Medulla oblongata (tissue), 1 donor: ENCODE measurements at regions not wholly inside any gene's neighbourhood (a gene's known extent, or its start where the extent isn't known, plus 50 kb on each side); places are given as distances from the start of the nearest gene placed in this dataset.

Source experiments
- DNase-seq: peaks from one replicate; pipeline ENCODE4 v3.0.0-alpha.2; 2015; ENCODE audit errors: extremely low spot score

DNA sequence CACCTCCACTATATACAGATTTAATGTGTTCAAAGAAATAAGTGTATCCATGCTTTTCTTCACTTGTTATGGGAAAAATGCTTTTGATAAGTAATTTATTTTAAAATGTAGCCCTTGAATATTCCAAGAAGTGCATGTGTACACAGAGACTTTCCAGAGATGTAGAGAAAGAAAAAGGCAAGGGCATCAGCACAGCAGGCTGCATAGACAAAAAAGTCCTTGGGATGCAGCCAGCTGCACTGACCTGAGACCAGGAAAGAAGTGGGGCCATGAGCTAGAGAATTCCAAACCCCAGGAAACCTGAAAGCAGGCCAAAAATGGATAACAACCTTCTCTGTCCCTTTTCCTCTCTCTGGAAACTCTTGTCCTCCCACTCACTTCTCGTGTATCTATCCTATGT, 51.6 kb upstream of the PRDM8 start:
- no peak for DNase-seq

DNA sequence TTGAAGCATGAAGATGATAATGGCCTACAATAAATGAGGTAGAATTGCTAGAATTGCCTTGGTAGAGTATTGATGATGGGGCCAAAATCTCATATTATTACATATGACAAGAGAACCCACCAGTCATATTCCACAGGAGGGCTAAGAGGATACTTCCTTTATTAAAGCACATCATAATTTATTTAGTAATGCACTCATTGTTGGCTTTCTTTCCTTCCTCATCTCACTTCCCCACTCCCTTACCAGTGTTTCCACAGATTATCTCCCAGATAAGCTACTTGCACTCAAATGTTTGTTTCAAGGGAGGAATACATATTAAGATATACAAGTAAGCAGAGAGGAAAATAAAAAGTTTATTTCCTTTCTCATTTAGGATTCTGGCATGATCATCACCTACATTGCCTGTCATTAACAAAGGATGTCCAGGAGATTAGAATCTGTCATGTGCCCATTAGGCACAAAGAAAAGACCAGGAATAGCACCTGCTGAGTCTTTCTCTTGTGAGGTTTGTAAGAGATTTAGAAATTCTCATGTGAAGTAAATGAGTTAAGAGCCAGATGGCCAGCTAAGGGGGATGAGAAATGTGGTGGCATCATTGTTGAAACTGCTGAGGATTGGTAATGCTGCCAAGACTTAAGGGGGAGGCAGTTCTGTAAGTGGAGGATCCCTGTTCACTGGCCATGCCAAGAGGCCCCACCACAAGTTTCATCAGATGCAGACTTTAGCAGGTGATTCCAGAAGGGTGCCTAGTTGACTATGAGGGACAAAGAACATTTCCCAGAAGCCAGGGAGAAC, 52.4 kb upstream of the PRDM8 start:
- no peak for DNase-seq

DNA sequence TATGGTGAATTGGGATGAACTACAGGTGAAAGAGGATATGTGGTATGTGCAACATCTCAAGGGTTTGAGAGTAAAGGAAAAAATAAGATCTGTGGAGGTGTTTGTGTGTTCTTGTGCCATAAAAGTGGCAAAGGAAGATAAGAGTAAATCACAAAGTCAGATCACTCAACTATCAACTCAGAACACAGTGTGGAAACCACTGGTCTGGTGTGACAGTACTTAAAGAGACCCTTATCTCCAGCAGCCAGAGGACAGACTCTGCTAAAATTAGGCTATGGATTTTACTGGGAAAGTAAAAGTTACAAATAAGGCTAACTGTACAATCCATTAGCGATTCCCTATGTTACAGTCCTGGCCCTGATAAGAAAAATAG, 54.0 kb upstream of the PRDM8 start:
- DNase-seq, result no peak

DNA sequence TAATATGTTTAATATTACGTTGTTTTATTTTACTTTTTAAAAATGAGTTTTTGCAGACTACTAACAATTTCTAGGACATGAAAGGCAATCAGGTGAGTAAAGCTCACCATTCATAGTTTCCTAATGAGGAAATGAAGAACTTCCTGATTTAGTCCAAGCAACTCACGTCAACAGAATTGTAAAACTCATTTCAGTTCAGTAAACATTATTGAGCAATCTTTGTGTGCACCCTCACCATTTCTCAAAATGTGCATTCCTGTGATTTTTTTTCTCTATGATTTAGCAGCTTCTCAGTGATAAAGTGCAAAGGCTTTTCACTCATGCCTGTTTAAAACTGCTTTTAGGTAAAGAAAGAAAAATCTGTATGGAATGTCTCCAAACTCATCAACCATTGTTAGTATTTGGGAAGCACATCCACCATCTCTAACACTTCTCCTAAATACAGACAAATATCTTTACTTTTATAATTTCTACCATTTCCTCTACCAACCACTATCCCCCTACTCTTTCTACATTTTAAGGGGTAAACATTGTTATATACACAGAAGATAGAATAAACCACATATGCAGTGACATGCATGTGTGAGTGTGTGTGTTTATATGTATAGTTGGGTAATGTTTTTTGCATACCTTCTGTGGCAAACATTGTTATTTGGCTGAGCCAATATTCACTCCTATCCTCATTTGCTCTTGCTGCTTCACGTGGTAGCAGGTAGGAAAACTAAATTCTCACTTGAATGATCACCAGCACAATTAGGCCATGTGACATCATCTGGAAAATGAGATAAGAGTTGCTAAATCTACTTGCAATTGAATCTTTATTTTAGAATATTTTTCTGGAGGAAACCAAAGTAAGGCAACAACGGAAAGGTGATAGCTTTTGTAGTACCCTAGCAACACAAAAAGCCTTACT, 54.7 kb upstream of the PRDM8 start:
- no peak for DNase-seq

DNA sequence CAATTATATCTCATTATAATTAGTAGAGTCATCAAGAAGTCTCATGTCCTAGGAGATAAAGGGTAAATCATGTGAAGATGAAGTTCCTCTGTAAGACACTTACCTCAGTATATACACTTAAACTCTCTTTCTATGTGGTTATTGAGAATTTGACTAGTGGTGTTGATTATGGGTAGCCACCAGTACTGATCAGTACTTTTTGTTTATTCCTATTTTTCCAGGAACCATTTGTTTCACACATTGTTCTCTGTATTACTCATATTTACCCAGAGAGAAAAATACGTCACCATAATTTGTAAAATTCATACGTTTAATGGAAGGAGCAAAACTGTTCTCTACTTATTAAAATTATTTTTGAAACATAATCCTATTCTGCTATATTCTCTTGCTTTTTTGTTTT, 55.8 kb upstream of the PRDM8 start:
- no peak for DNase-seq

DNA sequence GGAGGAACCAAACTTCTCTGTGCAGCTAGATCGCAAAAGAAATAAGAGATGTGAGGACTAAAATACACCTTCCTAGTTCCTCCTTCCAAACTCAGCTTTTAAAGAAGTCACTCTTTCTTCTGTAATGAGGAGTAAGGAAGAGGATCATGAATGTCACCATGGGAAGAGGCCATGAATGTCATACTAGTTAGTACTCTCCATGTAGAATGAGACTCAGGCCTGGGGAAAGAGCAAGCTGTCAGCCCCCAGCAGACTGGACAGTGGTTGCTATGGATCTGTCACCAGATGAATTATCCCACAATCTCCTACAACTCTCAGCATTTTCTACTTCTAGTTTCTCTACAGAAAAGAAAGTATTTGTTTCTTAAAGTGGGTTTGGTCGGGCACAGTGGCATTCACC, 57.1 kb upstream of the PRDM8 start:
- no peak for DNase-seq

DNA sequence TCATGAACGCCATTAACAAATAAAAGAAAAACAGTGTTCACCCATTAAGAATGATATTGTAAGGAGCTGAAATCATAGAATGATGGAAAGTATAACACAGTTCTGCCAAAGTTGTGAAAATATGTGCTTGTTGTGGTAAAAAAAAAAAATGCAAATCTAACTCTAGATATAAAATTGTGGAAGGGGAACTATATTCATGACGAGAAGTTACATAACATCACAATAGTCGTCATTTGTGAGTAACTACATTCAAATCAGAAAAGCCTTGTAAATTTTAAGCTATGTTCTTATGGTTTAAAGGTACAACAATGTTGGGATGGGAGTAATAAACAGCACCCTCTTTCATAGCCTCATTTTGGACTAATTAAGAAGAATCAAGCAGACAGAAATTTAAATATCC, 57.6 kb upstream of the PRDM8 start:
- no peak for DNase-seq

DNA sequence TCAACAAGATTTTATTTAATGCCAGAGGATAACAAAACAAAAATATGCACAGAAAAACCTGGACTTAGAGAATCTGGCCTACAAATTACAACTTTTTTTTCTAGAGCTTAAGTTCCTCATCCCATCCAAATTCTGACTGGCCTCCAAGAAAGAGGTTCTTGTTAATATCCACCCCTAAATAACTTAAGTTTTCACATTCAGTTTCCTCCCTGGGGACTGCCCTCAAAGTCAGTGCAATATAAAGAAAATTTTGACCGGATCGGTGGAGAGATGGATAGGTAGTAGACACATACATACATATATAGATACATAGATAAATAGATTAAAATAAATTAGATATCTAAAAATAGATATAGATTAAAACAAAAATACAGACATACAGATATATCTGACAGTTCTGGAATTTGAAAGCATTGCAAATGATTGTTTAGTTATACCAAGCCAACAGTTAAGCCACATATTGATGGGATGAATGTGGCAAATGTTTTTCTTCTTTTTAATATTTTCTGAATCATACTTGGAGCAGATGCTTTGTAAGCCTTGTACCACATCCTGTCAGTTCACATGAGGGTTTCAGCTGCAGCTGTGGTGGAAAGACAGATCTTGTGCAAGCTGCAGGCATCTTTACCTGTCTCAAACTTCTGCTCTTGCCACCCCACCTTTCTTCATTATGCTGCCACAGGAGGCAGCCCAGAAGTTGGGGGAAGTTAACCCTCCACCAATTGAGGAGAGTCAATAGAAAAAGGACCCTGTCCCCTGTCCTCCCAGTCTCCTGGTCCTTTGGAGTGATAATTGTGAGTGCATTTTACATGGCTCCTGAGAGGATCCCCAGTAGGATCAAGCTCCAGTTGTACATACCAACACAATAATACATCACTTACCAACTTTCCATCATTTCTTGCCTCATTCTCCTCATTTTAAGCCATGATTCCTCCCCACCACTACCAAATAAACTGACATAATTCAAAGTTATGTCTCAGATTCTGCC, 58.5 kb upstream of the PRDM8 start:
- DNase-seq, result no peak

DNA sequence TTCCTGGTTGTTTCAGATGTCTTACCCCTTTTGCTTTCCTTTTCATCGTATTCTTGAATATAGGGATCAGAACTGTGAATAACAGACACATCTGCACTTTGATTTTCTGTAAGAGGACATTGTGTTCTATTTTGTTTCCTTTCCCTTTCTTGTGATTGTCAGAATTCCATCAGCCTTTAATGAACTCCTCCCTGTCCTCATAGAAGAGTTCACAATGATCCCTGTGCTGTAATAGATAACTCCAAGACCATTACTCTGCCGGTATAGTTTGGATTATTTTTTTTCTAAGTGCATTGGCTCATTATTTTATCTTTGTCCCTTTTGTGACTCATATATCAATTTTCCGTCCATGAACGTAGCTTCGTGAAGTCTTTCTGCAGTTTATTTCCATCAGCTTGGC, 59.7 kb upstream of the PRDM8 start:
- DNase-seq, result no peak

DNA sequence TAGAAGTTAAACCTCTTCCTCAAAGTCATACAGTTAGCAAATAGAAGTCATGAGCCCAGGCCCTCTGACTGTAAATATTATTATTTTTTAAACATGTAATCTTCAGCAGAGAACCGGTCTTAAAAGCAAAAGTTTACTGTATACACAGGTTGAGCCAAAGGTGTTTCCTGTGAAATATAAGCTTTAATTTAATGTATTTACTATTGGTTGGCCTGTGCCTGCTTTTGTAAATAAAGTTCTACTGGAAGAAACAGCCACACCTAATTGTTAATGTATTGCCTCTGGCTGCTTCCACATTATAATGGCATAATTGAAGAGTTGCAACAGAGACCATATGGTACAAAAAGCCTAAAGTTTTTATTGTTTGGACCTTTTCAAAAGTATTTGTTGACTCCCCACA, 61.0 kb upstream of the PRDM8 start:
- no peak for DNase-seq

DNA sequence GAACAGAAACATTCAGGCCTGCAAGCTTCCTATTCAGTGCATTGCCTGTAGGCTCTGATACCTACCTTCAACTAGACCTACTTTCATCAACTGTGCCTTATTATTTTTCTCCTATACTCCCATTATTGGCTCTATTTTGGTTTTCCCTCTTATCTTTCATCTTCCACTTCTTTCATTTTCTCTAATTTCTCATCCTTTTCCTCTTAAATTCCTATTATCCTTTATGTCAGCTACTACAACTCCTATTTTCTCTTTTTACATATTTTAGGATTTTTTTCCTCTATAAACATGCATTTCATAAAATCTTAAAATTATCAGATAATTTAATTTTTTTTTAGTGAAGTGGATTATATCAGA, 61.6 kb upstream of the PRDM8 start:
- DNase-seq, result no peak

DNA sequence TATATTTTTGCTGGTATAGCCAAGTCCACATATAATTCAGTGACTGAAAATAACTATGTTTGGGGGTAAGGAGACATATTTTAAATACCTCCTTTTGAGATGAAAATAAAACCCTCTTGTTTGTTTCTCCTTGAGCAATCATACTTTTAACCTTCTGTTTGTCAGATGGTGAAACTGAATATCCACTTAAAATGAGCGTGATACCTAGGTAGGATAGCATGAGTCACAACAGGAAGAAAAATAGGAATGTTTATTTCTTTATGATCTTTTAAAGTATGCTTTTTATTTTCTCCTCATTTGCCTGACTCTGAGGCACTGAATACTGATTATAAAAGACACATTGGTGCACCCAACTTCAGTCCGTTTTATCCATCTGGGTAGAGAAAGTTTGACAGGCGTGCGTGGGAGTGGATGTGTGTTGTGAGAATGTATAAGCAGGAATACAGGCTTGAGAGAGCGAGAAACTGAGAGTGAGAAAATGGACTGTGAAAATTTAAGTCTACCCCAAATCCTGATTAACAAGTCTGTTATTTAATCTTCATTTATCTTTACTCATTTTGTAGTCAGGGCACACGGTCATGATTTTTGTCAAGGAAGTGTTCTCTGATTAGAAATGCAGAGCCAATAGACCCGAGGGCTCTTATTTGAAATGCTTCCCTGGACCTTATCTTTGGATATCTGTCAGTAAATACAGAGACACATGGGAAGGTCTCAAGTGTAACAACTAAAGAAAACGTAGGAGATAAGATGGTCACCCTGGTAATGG, 62.1 kb upstream of the ANTXR2 start:
- no peak for DNase-seq

DNA sequence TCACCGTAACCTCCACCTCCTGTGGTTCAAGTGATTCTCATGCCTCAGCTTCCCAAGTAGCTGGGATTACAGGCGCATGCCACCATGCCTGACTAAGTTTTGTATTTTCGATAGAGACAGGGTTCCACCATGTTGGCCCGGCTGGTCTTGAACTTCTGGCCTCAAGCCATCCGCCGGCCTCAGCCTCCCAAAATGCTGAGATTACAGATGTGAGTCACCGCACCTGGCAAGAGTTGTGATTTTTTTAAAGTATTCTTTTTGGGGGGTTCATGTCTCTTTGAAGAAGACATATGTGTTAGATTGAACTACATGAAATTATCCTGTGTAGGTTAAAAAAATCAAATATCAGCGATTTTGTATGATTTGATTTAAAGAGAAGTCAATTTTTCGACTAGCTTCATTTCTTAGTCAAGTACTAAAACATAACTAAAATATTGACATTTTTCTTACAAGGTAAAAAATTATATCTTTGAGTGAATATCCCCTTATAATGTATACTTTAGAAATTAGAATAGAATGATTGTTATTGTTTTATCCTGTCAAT, 60.3 kb upstream of the ANTXR2 start:
- DNase-seq, result no peak

DNA sequence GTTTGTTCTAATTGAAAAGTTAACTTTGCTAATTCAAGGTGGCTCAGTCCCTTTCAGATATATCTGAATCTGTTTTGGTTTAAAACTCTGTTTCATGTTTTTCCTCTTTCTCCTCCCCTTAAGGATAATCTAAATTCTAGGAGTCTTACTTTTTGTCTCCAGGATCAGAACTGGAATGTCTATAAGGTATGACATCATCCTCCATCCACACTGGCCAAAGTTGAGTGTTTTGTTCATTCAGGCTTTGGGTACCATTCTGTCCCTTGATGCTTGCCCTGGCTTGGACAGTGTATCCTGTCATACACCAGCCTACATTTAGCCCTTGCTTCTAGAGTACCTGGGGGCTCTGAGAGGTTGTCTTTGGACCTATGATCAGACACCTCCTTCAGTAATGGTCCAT, 56.8 kb upstream of the ANTXR2 start:
- DNase-seq, result no peak

DNA sequence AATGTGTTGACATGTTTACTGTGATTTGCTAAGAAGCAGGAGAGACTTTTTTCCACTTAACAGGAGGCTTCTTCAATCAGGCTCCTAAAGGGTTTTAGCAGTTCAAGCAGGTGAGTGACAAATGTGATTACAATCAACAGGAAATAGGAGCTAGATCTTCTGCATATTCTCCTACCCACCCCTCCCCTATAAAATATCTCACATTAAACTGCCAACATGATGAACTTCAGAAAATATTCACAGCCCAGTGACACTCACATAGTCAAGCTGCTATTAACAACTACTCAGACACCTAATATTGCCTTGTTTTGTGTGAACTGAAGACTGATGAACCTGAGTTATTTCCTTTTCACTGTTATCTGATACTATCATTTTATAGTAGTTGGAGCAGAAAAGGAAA, 55.9 kb upstream of the ANTXR2 start:
- DNase-seq, result no peak

DNA sequence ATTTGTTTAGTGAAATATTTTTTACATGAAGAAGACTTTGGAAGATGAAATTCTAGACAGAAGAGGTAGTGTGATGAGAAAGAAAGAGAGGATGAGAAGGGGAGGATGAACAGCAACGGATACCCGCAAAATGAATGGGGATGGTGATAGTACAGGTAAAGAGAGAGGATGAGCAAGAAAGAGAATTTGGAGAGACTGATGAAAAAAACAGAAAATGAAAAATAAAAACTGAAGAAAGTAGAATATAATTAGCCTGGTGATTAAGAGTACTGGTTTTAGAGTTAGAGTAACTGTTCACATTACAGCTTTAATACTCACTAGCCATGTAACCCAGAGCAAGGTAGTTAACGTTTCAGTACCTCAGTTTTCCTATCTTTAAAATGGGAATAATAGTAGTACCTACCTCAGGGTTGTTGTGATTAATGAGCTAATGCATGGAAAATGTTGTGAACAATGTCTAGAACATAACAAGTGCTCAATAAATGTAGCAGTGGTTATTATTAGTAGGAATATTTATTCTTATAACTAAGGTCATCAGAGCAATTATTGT, 54.9 kb upstream of the ANTXR2 start:
- DNase-seq, result no peak

DNA sequence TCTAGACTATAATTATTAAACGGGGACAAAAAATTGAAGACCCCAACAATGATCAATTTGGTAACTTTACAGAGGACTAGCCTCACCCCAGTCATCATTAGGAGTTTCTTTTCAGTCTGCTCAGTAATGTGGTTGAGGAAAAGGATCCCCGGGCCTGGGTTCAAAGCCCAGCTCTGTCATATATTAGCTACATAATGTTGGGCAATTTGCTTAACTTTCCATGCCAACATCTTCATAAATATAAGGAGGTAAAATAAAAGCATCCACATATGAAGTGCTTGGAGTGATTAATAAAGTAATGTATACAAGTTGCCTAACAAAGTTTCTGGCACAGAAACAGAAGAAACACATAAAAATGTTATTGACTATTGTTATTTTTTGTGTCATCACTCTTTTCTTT, 53.4 kb upstream of the ANTXR2 start:
- no peak for DNase-seq

DNA sequence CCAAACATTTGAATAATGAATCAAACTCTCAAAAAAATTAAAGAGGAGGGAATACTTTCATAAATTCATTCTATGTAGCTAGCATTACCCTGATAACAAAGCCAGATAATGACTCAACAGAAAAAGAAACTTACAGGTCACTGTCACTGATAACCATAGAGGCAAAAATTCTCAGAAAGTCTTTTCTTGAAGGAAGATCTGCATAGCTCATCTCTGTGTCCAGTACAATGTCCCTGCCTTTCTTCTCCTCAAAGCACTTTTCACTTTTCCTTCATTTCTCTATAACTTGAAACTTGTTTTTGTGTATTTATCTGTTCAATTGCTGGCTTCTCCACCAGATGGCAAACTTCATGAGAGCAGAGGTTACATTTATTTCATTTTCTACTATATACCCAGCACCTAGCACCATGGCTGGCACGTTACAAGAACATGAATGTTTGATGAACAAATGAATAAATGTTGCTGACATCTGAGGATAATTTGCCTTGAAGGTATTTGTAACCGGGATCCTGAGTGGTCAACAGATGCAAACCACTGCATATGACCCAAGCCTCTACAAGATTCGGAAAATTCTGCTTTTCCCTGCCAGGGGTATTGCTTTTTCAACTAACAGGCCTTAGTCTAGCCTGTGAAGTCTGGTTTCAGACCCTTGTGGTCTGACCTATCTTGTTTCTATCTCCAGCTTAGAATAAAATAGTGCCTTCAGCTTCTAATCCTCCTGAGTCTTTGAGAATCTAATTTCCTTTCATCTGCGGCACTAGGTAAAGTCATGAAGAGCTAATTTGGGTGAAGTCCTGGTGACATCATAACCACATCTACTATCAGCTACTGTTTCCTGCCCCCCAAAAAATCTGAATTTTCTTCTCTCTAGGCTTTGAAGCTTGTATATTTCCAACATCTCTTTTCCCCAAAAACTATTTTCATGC, 52.5 kb upstream of the ANTXR2 start:
- DNase-seq, result peak; percentile 9
